ENCODE measurements at regions not wholly inside any gene's neighbourhood (a gene's known extent, or its start where the extent isn't known, plus 50 kb on each side); places are given as distances from the start of the nearest gene placed in this dataset.
"Not testable (repeated sequence)": the region's sequence is repeated elsewhere in the genome, so short reads cannot be mapped to it uniquely, and the experiment has no call there.

DNA sequence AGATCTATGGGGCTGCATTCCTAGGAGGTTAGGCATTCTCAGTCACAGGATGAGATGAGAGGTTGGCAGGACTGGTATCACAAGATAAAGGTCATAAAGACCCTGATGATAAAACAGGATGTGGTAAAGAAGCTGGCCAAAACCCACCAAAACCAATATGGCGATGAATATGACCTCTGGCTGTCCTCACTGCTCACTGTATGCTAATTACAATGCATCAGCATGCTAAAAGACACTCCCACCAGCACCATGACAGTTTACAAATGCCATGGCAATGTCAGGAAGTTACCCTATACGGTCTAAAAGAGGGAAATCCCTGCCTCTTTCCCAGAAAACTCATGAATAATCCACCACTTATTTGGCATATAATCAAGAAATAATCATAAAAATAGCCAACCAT, 138.8 kb upstream of the NBPF19 start:
- H3K4me2 ChIP-seq; H3K36me3 ChIP-seq; H3K27me3 ChIP-seq; H3K9me3 ChIP-seq (replicated peaks in 1 of 11); H4K20me1 ChIP-seq; H3K27ac ChIP-seq; H3K4me1 ChIP-seq; H3K4me3 ChIP-seq; H3K9ac ChIP-seq: not testable (repeated sequence)

- H3K27me3 ChIP-seq; H3K9me3 ChIP-seq (replicated peaks in 1 of 11); H3K4me1 ChIP-seq; H4K20me1 ChIP-seq; H3K4me2 ChIP-seq; H3K9ac ChIP-seq; H3K27ac ChIP-seq; H3K36me3 ChIP-seq; H3K4me3 ChIP-seq: not testable (repeated sequence)
Measured at GRCh38 chr1:149338221-149338691, 136.6 kb upstream of the NBPF19 start.

- not testable (repeated sequence) for H3K36me3 ChIP-seq; H3K4me1 ChIP-seq; H3K27me3 ChIP-seq; H3K27ac ChIP-seq; H3K4me3 ChIP-seq; H3K9me3 ChIP-seq (replicated peaks in 1 of 11); H3K4me2 ChIP-seq; H4K20me1 ChIP-seq; H3K9ac ChIP-seq
Measured at GRCh38 chr1:149338698-149339097, 136.1 kb upstream of the NBPF19 start.

- not testable (repeated sequence) for H3K4me2 ChIP-seq; H3K4me3 ChIP-seq; H4K20me1 ChIP-seq; H3K4me1 ChIP-seq; H3K9me3 ChIP-seq (replicated peaks in 1 of 11); H3K27ac ChIP-seq; H3K9ac ChIP-seq; H3K36me3 ChIP-seq; H3K27me3 ChIP-seq
Measured at GRCh38 chr1:149349448-149349847, 125.4 kb upstream of the NBPF19 start.

DNA sequence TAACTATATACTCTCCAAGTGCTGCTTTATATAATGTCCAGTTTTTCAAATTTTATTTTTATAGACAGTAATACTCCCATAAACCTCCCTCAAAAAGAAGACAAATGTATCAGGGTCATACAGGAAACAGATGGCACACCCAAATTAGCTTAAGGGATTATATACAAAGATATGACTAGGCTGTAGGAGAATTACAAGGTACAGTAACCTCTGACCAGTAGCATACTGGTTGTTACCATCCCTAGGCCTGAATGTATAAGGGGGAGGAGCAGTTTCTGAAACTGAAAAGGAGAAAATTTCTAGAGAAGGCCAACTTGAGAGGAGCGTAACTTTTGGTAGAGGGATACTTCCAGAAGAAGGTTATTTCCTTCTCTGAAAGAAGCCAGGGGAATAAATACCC, 122.6 kb upstream of the NBPF19 start:
- not testable (repeated sequence) for H3K27ac ChIP-seq, H3K27me3 ChIP-seq

DNA sequence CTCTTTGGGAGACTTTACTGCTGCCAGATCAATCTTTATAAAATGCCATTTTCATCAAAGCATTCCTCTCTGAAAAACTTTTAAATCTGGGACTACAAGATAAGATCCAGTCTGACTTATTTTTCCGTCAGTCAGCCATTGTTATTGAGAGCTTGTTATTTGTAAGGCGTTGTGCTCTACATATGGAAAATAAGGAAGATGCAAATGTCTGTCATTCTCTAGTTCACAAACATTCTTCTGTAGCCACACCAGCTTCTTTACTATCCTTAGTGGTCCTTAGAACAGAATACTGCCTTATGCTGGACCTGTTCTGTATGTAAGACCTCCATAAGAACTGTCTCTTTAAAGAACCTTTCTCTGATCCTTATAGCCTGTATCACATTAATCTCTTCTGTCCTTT, 120.3 kb upstream of the NBPF19 start:
- not testable (repeated sequence) for H3K27me3 ChIP-seq; H3K27ac ChIP-seq; H3K9me3 ChIP-seq (replicated peaks in 1 of 11); H3K36me3 ChIP-seq; H3K9ac ChIP-seq; H4K20me1 ChIP-seq; H3K4me3 ChIP-seq; H3K4me1 ChIP-seq; H3K4me2 ChIP-seq

More for the DNA sequence above, 122.6 kb upstream of the NBPF19 start:
- not testable (repeated sequence) for H3K4me2 ChIP-seq; H3K36me3 ChIP-seq; H3K9me3 ChIP-seq (replicated peaks in 1 of 11); H4K20me1 ChIP-seq; H3K4me1 ChIP-seq; H3K4me3 ChIP-seq; H3K9ac ChIP-seq

- not testable (repeated sequence) for H3K9ac ChIP-seq; H3K9me3 ChIP-seq (replicated peaks in 1 of 11); H4K20me1 ChIP-seq; H3K27ac ChIP-seq; H3K36me3 ChIP-seq; H3K4me2 ChIP-seq; H3K27me3 ChIP-seq; H3K4me1 ChIP-seq; H3K4me3 ChIP-seq
Measured at GRCh38 chr1:149355748-149356147, 119.1 kb upstream of the NBPF19 start.

DNA sequence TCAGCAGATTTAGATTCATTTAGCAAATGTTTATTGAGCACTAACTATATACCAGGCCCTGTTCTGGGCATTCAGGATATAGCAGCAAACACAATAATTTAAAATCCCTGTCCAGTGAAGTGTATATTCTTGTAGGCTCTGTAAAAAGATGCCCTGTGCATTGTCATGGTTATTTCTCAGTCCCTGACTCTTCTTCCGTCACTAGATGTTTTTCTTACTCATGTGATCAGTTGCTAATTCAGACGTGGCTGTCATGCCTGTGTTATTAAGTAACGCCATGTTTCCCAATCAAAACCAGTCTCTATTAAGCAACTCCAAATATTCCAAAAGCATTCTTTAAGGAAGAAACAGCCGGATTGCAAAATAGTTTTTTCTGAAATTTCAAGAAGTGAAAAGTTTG, 118.7 kb upstream of the NBPF19 start:
- not testable (repeated sequence) for H3K36me3 ChIP-seq; H3K4me2 ChIP-seq; H3K4me3 ChIP-seq; H3K4me1 ChIP-seq; H3K9me3 ChIP-seq (replicated peaks in 1 of 11); H3K9ac ChIP-seq; H3K27ac ChIP-seq; H3K27me3 ChIP-seq; H4K20me1 ChIP-seq

DNA sequence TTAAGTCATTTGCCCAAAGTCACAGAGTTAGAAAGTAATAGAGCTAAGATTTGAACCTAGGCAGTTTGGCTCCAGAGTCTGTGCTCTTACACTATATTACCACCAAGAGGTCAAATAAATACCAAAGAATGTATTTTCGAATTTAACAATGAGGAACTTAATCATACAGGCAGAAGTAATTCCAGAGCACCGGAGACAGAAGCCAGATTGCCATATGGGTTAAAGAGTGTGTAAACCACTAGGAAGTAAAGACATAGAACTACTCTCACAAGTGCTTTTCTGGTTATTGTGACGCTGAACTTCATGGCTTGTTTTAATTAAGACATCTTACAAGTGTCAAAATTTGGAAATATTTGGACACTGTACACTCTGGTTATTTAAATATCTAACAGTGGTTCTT, 114.5 kb upstream of the NBPF19 start:
- H3K4me2 ChIP-seq; H3K36me3 ChIP-seq; H3K4me1 ChIP-seq; H3K27me3 ChIP-seq; H4K20me1 ChIP-seq; H3K27ac ChIP-seq; H3K9me3 ChIP-seq (replicated peaks in 1 of 11); H3K9ac ChIP-seq; H3K4me3 ChIP-seq: not testable (repeated sequence)

DNA sequence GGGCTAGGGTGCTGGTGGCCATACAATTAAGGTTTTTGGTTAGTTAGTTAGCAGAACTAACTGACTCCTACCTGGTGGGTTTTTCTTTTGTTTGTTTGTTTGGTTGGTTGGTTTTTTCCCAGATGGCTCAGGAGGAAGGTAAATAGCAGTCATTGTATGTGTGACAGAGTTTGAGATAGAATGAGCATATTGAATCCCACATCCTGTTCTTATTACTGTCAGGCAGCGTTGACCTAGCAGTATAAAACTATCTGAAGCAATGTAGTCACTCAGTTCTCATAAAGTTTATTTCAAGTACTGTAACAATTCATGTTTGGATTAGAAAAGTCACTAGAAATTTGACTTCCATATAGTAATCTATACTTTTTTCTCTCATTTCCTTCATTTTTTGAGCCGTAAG, 113.5 kb upstream of the NBPF19 start:
- not testable (repeated sequence) for H4K20me1 ChIP-seq; H3K4me3 ChIP-seq; H3K27ac ChIP-seq; H3K27me3 ChIP-seq; H3K36me3 ChIP-seq; H3K4me2 ChIP-seq; H3K4me1 ChIP-seq; H3K9ac ChIP-seq; H3K9me3 ChIP-seq (replicated peaks in 1 of 11)

GRCh38 chr1:149364188-149364981, 110.5 kb upstream of the NBPF19 start:
- not testable (repeated sequence) for H3K4me1 ChIP-seq; H3K9ac ChIP-seq; H4K20me1 ChIP-seq; H3K9me3 ChIP-seq (replicated peaks in 1 of 11); H3K36me3 ChIP-seq; H3K27me3 ChIP-seq; H3K4me2 ChIP-seq; H3K27ac ChIP-seq; H3K4me3 ChIP-seq

DNA sequence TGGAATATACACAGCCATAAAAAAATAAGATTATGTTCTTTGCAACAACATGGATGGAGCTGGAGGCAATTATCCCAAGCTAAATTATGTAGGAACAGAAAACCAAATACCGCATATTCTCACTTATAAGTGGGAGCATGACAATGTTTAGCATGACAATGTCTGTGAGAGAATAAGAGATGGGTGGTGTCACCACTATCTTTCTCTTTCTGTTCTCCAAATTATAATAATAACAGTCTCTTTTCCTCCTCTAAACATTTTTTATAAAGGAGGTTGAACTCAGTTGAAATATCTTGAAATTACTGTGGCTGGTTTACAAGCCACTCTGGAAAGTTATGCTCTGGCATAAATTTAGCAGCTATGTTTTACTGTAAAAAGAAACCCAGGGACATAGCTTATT, 108.4 kb upstream of the NBPF19 start:
- not testable (repeated sequence) for H3K4me2 ChIP-seq

DNA sequence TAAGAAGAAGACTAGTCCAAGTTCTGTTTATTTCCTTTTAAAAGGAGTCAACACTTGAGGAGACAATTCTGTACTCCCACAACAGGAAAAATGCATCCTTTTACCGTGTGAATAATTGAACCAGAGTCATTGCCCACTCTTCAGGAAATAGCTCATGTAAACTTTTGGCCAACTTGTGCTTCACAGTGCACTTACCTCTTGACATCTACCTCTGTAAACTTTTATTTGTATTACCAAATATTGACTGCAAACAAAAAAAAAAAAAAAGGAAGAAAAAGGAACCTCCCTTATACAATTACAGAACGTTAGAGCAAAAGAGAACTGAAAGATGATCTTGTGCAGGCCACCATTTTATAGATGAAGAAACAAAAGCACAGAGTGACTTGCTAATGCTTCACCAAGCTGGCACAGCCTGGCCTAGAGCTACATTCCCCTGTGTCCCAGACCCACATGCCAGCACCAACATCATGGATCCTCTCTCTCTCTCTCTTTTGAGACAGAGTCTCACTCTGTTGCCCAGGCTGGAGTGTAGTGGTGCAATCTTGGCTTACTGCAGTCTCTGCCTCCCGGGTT, 107.3 kb upstream of the NBPF19 start:
- not testable (repeated sequence) for H3K9ac ChIP-seq; H3K27me3 ChIP-seq; H3K9me3 ChIP-seq (replicated peaks in 1 of 11); H3K4me2 ChIP-seq; H3K36me3 ChIP-seq; H3K4me3 ChIP-seq; H3K27ac ChIP-seq; H3K4me1 ChIP-seq; H4K20me1 ChIP-seq

More for the DNA sequence above, 108.4 kb upstream of the NBPF19 start:
- H3K36me3 ChIP-seq; H3K4me3 ChIP-seq; H3K4me1 ChIP-seq; H4K20me1 ChIP-seq; H3K9ac ChIP-seq; H3K27me3 ChIP-seq; H3K9me3 ChIP-seq (replicated peaks in 1 of 11); H3K27ac ChIP-seq: not testable (repeated sequence)

GRCh38 chr1:149368337-149368736, 106.5 kb upstream of the NBPF19 start:
- not testable (repeated sequence) for H3K27me3 ChIP-seq; H3K9me3 ChIP-seq (replicated peaks in 1 of 11); H3K4me1 ChIP-seq; H3K4me2 ChIP-seq; H3K4me3 ChIP-seq; H3K9ac ChIP-seq; H3K27ac ChIP-seq; H3K36me3 ChIP-seq; H4K20me1 ChIP-seq

- not testable (repeated sequence) for H4K20me1 ChIP-seq; H3K9ac ChIP-seq; H3K9me3 ChIP-seq (replicated peaks in 1 of 11); H3K4me3 ChIP-seq; H3K4me2 ChIP-seq; H3K27me3 ChIP-seq; H3K36me3 ChIP-seq; H3K27ac ChIP-seq; H3K4me1 ChIP-seq
Measured at GRCh38 chr1:149369081-149369480, 105.8 kb upstream of the NBPF19 start.

All from BLaER1 treated with 17β-estradiol and CSF1 and Interleukin-3, amounts not matched to agents 10 nM and 100 nM (cell line).